ENCODE measurements at regions not wholly inside any gene's neighbourhood (a gene's known extent, or its start where the extent isn't known, plus 50 kb on each side); places are given as distances from the start of the nearest gene placed in this dataset.

- no peak for TF ChIP-seq HCFC1 (IDR thresholded peaks at IDR 0.05; ENCODE audit: low read length)
- TF ChIP-seq HDAC2 (IDR thresholded peaks at IDR 0.05): no peak
- TF ChIP-seq POLR2A (IDR thresholded peaks at IDR 0.05; ENCODE audit: low read depth, low read length): no peak
- TF ChIP-seq CTCF (IDR thresholded peaks at IDR 0.05 in 2 of 3, conservative IDR thresholded peaks at IDR 0.05 in 1 of 3; ENCODE audit: control insufficient read depth in 2 of 3, extremely low read depth in 1 of 3, insufficient read depth in 1 of 3, low read depth in 3 of 3, low read length in 3 of 3): no peak
- TF ChIP-seq POU2F2 (IDR thresholded peaks at IDR 0.05; ENCODE audit: borderline replicate concordance, low read depth, low read length): no peak
- TF ChIP-seq MYC (IDR thresholded peaks at IDR 0.05; ENCODE audit: insufficient read depth, insufficient read length, insufficient replicate concordance, low read length, severe bottlenecking): no peak
- no peak for TF ChIP-seq CBFB (IDR thresholded peaks at IDR 0.05; ENCODE audit: low read depth)
- TF ChIP-seq YY1 (IDR thresholded peaks at IDR 0.05; ENCODE audit: low read depth, low read length): no peak
These were observed 73.0 kb upstream of the PTGS2 start for GRCh38 chr1:186753241-186753640.
